Smooth muscle cell (in vitro differentiated cells): ENCODE measurements at regions not wholly inside any gene's neighbourhood (a gene's known extent, or its start where the extent isn't known, plus 50 kb on each side); places are given as distances from the start of the nearest gene placed in this dataset.

Experiments used
- DNase-seq: peaks from one replicate; lab custom pipeline; 2025; ENCODE audit not compliant: unreplicated experiment; lab: John Stamatoyannopoulos, UW
- H2AFZ ChIP-seq: fragments of 200-600 bp; sonication (generic); 2 replicates; pipeline ENCODE4 v1.6.0; 2016; ENCODE audit warnings: antibody characterized with exemption, low read depth, mild to moderate bottlenecking
- H3F3A ChIP-seq: fragments of 200-600 bp; sonication (generic); 2 replicates; pipeline ENCODE4 v1.6.0; 2017; ENCODE audit warnings: antibody characterized with exemption, low read depth
- H3K27ac ChIP-seq: fragments of 200-600 bp; sonication (generic); 2 replicates; pipeline ENCODE4 v1.5.1; 2016; ENCODE audit warnings: low read depth, mild to moderate bottlenecking
- H3K27me3 ChIP-seq: fragments of 200-600 bp; sonication (generic); 2 replicates; pipeline ENCODE4 v1.6.1; 2016; ENCODE audit warnings: low read depth, mild to moderate bottlenecking
- H3K36me3 ChIP-seq: fragments of 200-600 bp; sonication (generic); 2 replicates; pipeline ENCODE4 v1.5.1; 2016; ENCODE audit warnings: low read depth
- H3K4me1 ChIP-seq: fragments of 200-600 bp; sonication (generic); 2 replicates; pipeline ENCODE4 v1.5.1; 2016; ENCODE audit warnings: low read depth
- H3K4me2 ChIP-seq: fragments of 200-600 bp; sonication (generic); 2 replicates; pipeline ENCODE4 v1.6.0; 2016; ENCODE audit warnings: mild to moderate bottlenecking
- H3K4me3 ChIP-seq: fragments of 200-600 bp; sonication (generic); 2 replicates; pipeline ENCODE4 v1.5.1; 2016; ENCODE audit warnings: mild to moderate bottlenecking
- H3K79me2 ChIP-seq: fragments of 200-600 bp; sonication (generic); 2 replicates; pipeline ENCODE4 v1.6.0; 2016; ENCODE audit warnings: low read depth, mild to moderate bottlenecking
- H3K9ac ChIP-seq: fragments of 200-600 bp; sonication (generic); 2 replicates; pipeline ENCODE4 v1.6.0; 2016; ENCODE audit warnings: low read depth
- H3K9me3 ChIP-seq: fragments of 200-600 bp; sonication (generic); replicated peaks from 2 replicates; pipeline ENCODE4 v1.5.1; 2016; ENCODE audit warnings: low read depth
- H4K20me1 ChIP-seq: fragments of 200-600 bp; sonication (generic); 2 replicates; pipeline ENCODE4 v1.6.0; 2016; ENCODE audit warnings: low read depth
- WGBS: methylation state at CpG from one replicate; pipeline ENCODE4 v1.1.7; 2016; ENCODE audit warnings: low lambda C conversion rate; 5-methylcytosine and 5-hydroxymethylcytosine counted together
- TF ChIP-seq, protein P1 (sequence below): fragments of 200-600 bp; sonication (generic); IDR thresholded peaks from 2 replicates; pipeline ENCODE4 v1.5.1; 2017; ENCODE audit warnings: borderline replicate concordance, mild to moderate bottlenecking, antibody characterized with exemption; ENCODE audit not compliant: insufficient read depth, poor library complexity, severe bottlenecking

DNA sequence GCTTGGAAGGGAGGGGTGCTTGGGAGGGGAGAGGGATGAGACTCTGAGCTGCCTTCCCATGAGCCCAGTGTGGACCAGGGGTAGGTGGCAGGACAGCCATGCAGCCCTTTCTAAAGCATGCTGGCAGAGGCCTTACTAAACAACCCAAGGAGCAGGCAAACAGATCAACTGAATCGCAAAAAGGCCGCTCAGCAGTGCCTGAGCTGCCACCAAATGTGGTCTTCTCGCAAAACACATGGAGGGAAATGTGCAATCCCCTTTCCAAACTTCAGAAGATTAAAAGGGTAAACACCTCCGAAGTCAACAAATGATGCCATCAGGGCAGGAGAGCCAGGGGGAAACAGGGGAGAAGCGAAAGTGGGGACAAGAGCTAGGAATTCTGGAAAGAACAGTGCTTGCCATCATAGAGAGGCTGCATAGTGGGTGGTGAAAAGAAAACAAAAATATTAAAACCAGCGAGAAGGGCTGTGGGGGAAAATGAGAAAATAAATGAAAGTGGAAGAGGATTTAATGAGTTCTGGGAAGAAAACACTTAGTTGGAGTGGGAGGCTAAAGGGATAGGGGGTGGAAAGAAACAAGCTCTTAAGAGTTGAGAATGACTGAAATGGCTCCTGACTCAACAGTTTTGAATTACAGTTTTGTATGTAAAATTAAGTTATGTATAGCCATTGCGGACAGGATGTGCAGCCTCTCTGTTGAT, 62.2 kb upstream of the ZNF32 start:
- no peaks in the 10 kb centered on the region for H3K79me2 ChIP-seq
- no peak overlapping the region for H2AFZ ChIP-seq
- peaks cover 4% of the 10 kb centered on the region for H3K27me3 ChIP-seq
- TF ChIP-seq, protein P1, sequence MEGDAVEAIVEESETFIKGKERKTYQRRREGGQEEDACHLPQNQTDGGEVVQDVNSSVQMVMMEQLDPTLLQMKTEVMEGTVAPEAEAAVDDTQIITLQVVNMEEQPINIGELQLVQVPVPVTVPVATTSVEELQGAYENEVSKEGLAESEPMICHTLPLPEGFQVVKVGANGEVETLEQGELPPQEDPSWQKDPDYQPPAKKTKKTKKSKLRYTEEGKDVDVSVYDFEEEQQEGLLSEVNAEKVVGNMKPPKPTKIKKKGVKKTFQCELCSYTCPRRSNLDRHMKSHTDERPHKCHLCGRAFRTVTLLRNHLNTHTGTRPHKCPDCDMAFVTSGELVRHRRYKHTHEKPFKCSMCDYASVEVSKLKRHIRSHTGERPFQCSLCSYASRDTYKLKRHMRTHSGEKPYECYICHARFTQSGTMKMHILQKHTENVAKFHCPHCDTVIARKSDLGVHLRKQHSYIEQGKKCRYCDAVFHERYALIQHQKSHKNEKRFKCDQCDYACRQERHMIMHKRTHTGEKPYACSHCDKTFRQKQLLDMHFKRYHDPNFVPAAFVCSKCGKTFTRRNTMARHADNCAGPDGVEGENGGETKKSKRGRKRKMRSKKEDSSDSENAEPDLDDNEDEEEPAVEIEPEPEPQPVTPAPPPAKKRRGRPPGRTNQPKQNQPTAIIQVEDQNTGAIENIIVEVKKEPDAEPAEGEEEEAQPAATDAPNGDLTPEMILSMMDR, result no peak
- H3K27ac ChIP-seq, result no peak overlapping the region
- WGBS, result 90% methylated on average over 7 of the region's 7 CpGs
- H4K20me1 ChIP-seq, result no peaks in the 10 kb centered on the region
- no peak overlapping the region for H3K9ac ChIP-seq
- no peak for DNase-seq
- no peaks in the 10 kb centered on the region for H3K4me1 ChIP-seq
- H3K4me3 ChIP-seq, result no peak overlapping the region
- no peaks in the 10 kb centered on the region for H3F3A ChIP-seq
- H3K36me3 ChIP-seq, result no peaks in the 10 kb centered on the region
- H3K4me2 ChIP-seq, result no peak overlapping the region
- no peaks in the 10 kb centered on the region for H3K9me3 ChIP-seq

DNA sequence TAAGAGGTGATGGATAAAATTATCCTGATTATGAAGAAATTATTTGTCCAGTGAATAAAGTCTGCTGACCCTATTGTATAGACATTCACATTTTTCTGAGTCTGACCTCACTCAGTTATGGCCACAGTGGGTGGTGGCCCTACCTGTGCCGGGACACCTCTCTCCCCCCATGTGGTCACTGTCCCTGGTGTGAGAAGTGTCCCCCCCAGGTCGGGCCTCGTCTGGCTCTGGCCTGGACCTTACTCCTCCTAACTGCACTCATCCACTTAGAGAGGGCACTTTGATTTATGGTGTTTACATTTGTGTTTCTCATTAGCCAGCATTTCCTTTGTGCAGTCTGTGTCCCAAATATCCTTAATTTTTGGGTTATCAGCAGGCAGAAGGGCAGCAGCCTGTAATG, 59.6 kb upstream of the ZNF32 start:
- no peak overlapping the region for H3K9ac ChIP-seq
- no peaks in the 10 kb centered on the region for H3K79me2 ChIP-seq
- TF ChIP-seq, protein P1, result no peak
- no peaks in the 10 kb centered on the region for H4K20me1 ChIP-seq
- no peak overlapping the region for H3K27ac ChIP-seq
- H3K27me3 ChIP-seq, result peaks cover 9% of the 10 kb centered on the region
- H3K4me2 ChIP-seq, result no peak overlapping the region
- H2AFZ ChIP-seq, result no peak overlapping the region
- no peak overlapping the region for H3K4me3 ChIP-seq
- DNase-seq, result no peak
- no peaks in the 10 kb centered on the region for H3K9me3 ChIP-seq
- H3F3A ChIP-seq, result no peaks in the 10 kb centered on the region
- 62% methylated on average over 3 of the region's 3 CpGs for WGBS
- H3K4me1 ChIP-seq, result no peaks in the 10 kb centered on the region
- H3K36me3 ChIP-seq, result no peaks in the 10 kb centered on the region

GRCh38 chr10:43707770-43708169, 59.1 kb upstream of the ZNF32 start:
- no peak for DNase-seq
- H3K79me2 ChIP-seq, result no peaks in the 10 kb centered on the region
- no peaks in the 10 kb centered on the region for H4K20me1 ChIP-seq
- H3F3A ChIP-seq, result no peaks in the 10 kb centered on the region
- 61% methylated on average over 11 of the region's 11 CpGs for WGBS
- H3K4me1 ChIP-seq, result no peaks in the 10 kb centered on the region
- no peaks in the 10 kb centered on the region for H3K36me3 ChIP-seq
- H3K4me2 ChIP-seq, result no peak overlapping the region
- TF ChIP-seq, protein P1, result no peak
- no peak overlapping the region for H3K4me3 ChIP-seq
- H3K27me3 ChIP-seq, result peaks cover 11% of the 10 kb centered on the region
- no peak overlapping the region for H3K9ac ChIP-seq
- no peak overlapping the region for H2AFZ ChIP-seq
- H3K27ac ChIP-seq, result no peak overlapping the region
- no peaks in the 10 kb centered on the region for H3K9me3 ChIP-seq

DNA sequence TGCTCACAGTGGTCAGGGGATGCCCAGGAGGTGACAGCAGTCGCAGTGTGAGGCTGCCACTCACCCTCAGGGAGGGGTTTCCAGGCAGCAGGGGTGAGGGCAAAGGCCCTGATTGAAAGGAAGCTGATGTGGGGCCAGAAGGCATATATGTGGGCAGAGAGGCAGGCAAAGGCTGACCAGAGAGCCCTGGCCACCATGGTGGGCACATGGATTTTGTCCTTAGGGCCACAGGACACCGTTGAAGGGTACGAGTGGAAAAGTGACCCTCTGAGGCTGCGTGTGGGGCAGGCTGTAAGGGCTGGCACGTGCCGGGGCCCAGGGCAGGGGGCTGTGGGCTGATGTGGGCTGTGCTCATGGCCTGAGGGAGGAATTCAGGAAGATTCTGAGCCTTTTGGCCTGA, 57.5 kb upstream of the ZNF32 start:
- H2AFZ ChIP-seq, result no peak overlapping the region
- no peak overlapping the region for H3K4me2 ChIP-seq
- H3F3A ChIP-seq, result no peaks in the 10 kb centered on the region
- no peak overlapping the region for H3K4me3 ChIP-seq
- DNase-seq, result no peak
- H3K9me3 ChIP-seq, result no peaks in the 10 kb centered on the region
- no peak overlapping the region for H3K27ac ChIP-seq
- WGBS, result 80% methylated on average over 6 of the region's 6 CpGs
- peaks cover 11% of the 10 kb centered on the region for H3K27me3 ChIP-seq
- no peak overlapping the region for H3K9ac ChIP-seq
- no peaks in the 10 kb centered on the region for H3K36me3 ChIP-seq
- no peaks in the 10 kb centered on the region for H3K79me2 ChIP-seq
- no peaks in the 10 kb centered on the region for H3K4me1 ChIP-seq
- TF ChIP-seq, protein P1, result no peak
- H4K20me1 ChIP-seq, result no peaks in the 10 kb centered on the region
